K562 (cell line): ENCODE measurements at regions not wholly inside any gene's neighbourhood (a gene's known extent, or its start where the extent isn't known, plus 50 kb on each side); places are given as distances from the start of the nearest gene placed in this dataset.

Experiments used
- CREM ChIP-seq: IDR thresholded peaks from 2 replicates; pipeline ENCODE4 v1.6.1; 2014; ENCODE audit warnings: antibody characterized with exemption, low read depth
- EHMT2 ChIP-seq: fragments of 450-650 bp; IDR thresholded peaks from 2 replicates; pipeline ENCODE4 v1.6.1; 2018; ENCODE audit warnings: antibody characterized with exemption
- NCOA2 ChIP-seq, 2 experiments: fragments of 450-650 bp; IDR thresholded peaks; 2 replicates each; pipeline ENCODE4 v1.6.1; 2018; ENCODE audit warnings: mild to moderate bottlenecking in 2 of 2, moderate library complexity in 1 of 2; ENCODE audit not compliant: partially characterized antibody in 2 of 2
- NRF1 ChIP-seq, 2 experiments: fragments of 450-650 bp; IDR thresholded peaks in 1 of 2; conservative IDR thresholded peaks in 1 of 2; 2 replicates each; pipeline ENCODE4 v1.6.1; 2014; ENCODE audit warnings: mild to moderate bottlenecking in 2 of 2
- SMAD2 ChIP-seq: fragments of 150-350 bp; IDR thresholded peaks from 2 replicates; pipeline ENCODE4 v1.6.1; 2014; ENCODE audit warnings: low read depth, mild to moderate bottlenecking, low read length
- ZNF436 ChIP-seq: fragments of 250-450, 450-650 bp; sonication (Bioruptor Pico); formaldehyde crosslinking; IDR thresholded peaks from 2 replicates; pipeline ENCODE4 v1.7.0; 2020; ENCODE audit warnings: mild to moderate bottlenecking
- TF ChIP-seq, protein P1 (sequence below): fragments of 450-650 bp; IDR thresholded peaks from 2 replicates; pipeline ENCODE4 v1.6.1; 2016; ENCODE audit warnings: low read depth

GRCh38 chr12:34294671-34295365 lies 272.5 kb downstream of the ALG10 start (continued):
- TF ChIP-seq, protein P1, sequence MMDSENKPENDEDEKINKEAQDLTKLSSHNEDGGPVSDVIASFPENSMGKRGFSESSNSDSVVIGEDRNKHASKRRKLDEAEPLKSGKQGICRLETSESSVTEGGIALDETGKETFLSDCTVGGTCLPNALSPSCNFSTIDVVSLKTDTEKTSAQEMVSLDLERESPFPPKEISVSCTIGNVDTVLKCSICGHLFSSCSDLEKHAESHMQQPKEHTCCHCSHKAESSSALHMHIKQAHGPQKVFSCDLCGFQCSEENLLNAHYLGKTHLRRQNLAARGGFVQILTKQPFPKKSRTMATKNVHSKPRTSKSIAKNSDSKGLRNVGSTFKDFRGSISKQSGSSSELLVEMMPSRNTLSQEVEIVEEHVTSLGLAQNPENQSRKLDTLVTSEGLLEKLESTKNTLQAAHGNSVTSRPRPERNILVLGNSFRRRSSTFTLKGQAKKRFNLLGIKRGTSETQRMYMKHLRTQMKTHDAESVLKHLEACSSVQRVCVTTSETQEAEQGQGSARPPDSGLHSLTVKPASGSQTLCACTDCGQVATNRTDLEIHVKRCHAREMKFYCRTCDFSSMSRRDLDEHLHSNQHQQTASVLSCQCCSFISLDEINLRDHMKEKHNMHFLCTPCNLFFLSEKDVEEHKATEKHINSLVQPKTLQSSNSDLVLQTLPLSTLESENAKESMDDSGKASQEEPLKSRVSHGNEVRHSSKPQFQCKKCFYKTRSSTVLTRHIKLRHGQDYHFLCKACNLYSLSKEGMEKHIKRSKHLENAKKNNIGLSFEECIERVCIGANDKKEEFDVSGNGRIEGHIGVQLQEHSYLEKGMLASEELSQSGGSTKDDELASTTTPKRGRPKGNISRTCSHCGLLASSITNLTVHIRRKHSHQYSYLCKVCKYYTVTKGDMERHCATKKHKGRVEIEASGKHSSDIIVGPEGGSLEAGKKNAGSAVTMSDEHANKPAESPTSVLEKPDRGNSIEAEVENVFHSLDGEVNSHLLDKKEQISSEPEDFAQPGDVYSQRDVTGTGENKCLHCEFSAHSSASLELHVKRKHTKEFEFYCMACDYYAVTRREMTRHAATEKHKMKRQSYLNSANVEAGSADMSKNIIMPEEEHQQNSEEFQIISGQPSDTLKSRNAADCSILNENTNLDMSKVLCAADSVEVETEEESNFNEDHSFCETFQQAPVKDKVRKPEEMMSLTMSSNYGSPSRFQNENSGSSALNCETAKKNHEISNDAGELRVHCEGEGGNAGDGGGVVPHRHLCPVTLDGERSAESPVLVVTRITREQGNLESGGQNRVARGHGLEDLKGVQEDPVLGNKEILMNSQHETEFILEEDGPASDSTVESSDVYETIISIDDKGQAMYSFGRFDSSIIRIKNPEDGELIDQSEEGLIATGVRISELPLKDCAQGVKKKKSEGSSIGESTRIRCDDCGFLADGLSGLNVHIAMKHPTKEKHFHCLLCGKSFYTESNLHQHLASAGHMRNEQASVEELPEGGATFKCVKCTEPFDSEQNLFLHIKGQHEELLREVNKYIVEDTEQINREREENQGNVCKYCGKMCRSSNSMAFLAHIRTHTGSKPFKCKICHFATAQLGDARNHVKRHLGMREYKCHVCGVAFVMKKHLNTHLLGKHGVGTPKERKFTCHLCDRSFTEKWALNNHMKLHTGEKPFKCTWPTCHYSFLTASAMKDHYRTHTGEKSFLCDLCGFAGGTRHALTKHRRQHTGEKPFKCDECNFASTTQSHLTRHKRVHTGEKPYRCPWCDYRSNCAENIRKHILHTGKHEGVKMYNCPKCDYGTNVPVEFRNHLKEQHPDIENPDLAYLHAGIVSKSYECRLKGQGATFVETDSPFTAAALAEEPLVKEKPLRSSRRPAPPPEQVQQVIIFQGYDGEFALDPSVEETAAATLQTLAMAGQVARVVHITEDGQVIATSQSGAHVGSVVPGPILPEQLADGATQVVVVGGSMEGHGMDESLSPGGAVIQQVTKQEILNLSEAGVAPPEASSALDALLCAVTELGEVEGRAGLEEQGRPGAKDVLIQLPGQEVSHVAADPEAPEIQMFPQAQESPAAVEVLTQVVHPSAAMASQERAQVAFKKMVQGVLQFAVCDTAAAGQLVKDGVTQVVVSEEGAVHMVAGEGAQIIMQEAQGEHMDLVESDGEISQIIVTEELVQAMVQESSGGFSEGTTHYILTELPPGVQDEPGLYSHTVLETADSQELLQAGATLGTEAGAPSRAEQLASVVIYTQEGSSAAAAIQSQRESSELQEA: no peak
- TF ChIP-seq NCOA2 (IDR thresholded peaks at IDR 0.05; ENCODE audit: partially characterized antibody in 2 of 2) (no peak), CREM (no peak), EHMT2 (no peak), ZNF436 (CRISPR knock-in tag) (no peak), NRF1 (conservative IDR thresholded peaks at IDR 0.05 in 1 of 2, IDR thresholded peaks at IDR 0.05 in 1 of 2) (no peak), SMAD2 (no peak)
- TF ChIP-seq, all 486 proteins: peak for 0
